Tibial nerve (tissue), 4 donors: ENCODE measurements at regions not wholly inside any gene's neighbourhood (a gene's known extent, or its start where the extent isn't known, plus 50 kb on each side); places are given as distances from the start of the nearest gene placed in this dataset.

Experiments used
- DNase-seq, 2 donors: peaks; one replicate each; pipeline ENCODE4 v3.0.0-alpha.2; 2019; ENCODE audit warnings: low spot score in 2 of 2
- H3K27ac ChIP-seq, 4 donors: fragments of 200-600 bp; sonication (generic) in 3 of 4; one replicate each; pipeline ENCODE4 v1.5.1; 2017 to 2019; ENCODE audit warnings: mild to moderate bottlenecking in 1 of 4
- H3K27me3 ChIP-seq, 2 donors: fragments of 200-600 bp; sonication (generic) in 1 of 2; one replicate each; pipeline versions ENCODE4 v1.5.1 to v1.6.0; 2017 to 2019
- H3K36me3 ChIP-seq, 3 donors: fragments of 200-600 bp; sonication (generic); one replicate each; pipeline ENCODE4 v1.5.1; 2018 to 2019
- H3K4me1 ChIP-seq, 4 donors: fragments of 200-600 bp; sonication (generic) in 3 of 4; one replicate each; pipeline ENCODE4 v1.5.1; 2017 to 2019
- H3K4me3 ChIP-seq, 4 donors: fragments of 200-600 bp; sonication (generic) in 3 of 4; one replicate each; pipeline ENCODE4 v1.5.1; 2017 to 2019; ENCODE audit warnings: mild to moderate bottlenecking in 1 of 4, moderate library complexity in 1 of 4
- H3K9me3 ChIP-seq, 4 donors: fragments of 200-600 bp; sonication (generic) in 3 of 4; one replicate each; pipeline ENCODE4 v1.5.1; 2017 to 2019
- EP300 ChIP-seq, 2 donors: sonication (generic); formaldehyde crosslinking; IDR thresholded peaks; one replicate each; pipeline ENCODE4 v1.6.1; 2017; ENCODE audit warnings: antibody characterized with exemption in 2 of 2, mild to moderate bottlenecking in 1 of 2
- POLR2A ChIP-seq, 2 donors: fragments of 450-650 bp; IDR thresholded peaks; one replicate each; pipeline ENCODE4 v1.6.1; 2017; ENCODE audit warnings: antibody characterized with exemption in 2 of 2, mild to moderate bottlenecking in 2 of 2, moderate library complexity in 2 of 2
- WGBS, 2 donors: methylation state at CpG; one replicate each; pipeline ENCODE4 v1.1.5; 2018; 5-methylcytosine and 5-hydroxymethylcytosine counted together
- TF ChIP-seq, protein P1 (sequence below), 5 experiments: fragments of 200-600 bp in 3 of 5; fragments of 450-650 bp in 2 of 5; sonication (generic) in 3 of 5; IDR thresholded peaks; one replicate each; pipeline ENCODE4 v1.5.1; 2016 to 2019; ENCODE audit warnings: antibody characterized with exemption in 5 of 5, mild to moderate bottlenecking in 3 of 5, moderate library complexity in 2 of 5

DNA sequence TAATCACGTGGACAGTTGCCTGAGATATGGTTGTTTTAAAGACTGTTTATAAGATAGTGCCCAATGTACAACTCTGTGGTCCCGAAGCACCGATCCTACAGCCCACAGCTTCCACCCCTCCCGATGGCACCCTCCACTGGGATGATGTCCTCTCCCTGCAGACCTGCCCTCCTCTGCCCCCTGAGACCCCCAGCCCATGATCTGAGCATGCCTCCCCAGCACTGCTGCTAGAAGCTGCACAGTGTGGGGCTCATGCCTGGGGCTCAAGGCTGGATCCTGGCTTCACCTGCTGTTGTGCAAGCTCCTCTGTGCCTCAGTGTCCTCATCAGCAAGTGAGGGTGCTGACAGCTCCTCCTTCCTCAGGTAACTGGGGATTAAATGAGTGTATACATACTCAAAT lies 254.7 kb upstream of the MKI67 start:
- no peaks in the 10 kb centered on the region for H3K36me3 ChIP-seq
- TF ChIP-seq, protein P1, sequence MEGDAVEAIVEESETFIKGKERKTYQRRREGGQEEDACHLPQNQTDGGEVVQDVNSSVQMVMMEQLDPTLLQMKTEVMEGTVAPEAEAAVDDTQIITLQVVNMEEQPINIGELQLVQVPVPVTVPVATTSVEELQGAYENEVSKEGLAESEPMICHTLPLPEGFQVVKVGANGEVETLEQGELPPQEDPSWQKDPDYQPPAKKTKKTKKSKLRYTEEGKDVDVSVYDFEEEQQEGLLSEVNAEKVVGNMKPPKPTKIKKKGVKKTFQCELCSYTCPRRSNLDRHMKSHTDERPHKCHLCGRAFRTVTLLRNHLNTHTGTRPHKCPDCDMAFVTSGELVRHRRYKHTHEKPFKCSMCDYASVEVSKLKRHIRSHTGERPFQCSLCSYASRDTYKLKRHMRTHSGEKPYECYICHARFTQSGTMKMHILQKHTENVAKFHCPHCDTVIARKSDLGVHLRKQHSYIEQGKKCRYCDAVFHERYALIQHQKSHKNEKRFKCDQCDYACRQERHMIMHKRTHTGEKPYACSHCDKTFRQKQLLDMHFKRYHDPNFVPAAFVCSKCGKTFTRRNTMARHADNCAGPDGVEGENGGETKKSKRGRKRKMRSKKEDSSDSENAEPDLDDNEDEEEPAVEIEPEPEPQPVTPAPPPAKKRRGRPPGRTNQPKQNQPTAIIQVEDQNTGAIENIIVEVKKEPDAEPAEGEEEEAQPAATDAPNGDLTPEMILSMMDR (IDR thresholded peaks at IDR 0.05): no peak
- no peaks in the 10 kb centered on the region for H3K4me1 ChIP-seq
- no peak for DNase-seq
- H3K9me3 ChIP-seq: no peaks in the 10 kb centered on the region
- WGBS, 2 donors: 75 to 82% methylated on average over 4 of the region's 4 CpGs
- H3K27ac ChIP-seq: no peak overlapping the region
- H3K27me3 ChIP-seq: no peaks in the 10 kb centered on the region
- no peak overlapping the region for H3K4me3 ChIP-seq

DNA sequence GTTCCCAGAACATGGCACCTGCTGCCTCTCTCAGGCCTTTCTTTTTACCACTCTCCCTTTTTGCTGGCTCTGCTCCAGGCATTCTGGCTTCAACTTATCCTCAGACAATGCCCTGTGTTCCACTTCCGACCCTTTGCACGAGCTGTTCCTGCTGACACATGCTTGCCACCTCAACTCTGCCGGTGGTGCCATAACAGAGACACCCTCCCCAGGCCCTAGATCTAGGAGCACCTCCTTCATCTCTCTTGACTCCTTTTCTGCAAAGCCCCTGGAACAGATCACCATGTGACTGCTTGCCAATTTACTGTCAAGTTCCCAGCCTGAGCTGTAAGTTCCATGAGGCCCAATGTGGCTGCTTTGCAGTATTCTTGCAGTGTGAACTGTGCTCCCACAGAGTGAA lies 256.0 kb upstream of the MKI67 start:
- Histone ChIP-seq H3K4me1 (no peaks in the 10 kb centered on the region), H3K27me3 (no peaks in the 10 kb centered on the region), H3K36me3 (no peaks in the 10 kb centered on the region), H3K4me3 (no peak overlapping the region), H3K27ac (no peak overlapping the region), H3K9me3 (no peaks in the 10 kb centered on the region)
- WGBS, 2 donors: 60 to 70% methylated on average over 3 of the region's 3 CpGs
- DNase-seq: no peak
- TF ChIP-seq, protein P1 (IDR thresholded peaks at IDR 0.05): no peak
- TF ChIP-seq EP300 (IDR thresholded peaks at IDR 0.05) (no peak), POLR2A (IDR thresholded peaks at IDR 0.05) (no peak)

DNA sequence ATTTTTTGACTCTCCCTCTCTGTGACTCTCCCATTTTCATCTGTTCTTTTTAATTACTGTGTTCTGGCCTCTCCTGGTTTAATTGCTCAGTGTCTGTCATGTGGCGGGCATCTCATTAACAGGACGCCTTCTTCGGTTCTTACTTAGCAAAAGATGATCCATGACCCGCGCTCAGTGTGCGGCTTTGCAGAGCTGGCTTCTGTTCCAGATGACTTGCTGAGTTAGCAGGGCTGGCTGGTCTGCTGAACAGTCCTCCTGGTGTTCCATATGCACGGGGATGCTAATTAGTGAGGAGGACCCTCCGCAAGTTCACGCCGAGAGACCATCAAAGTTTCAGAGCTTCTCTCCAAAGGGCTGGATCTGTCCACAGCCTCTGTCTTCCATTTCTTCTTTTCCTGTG lies 258.6 kb upstream of the MKI67 start:
- H3K27me3 ChIP-seq: no peaks in the 10 kb centered on the region
- DNase-seq: no peak
- TF ChIP-seq, protein P1 (IDR thresholded peaks at IDR 0.05): no peak
- TF ChIP-seq EP300 (IDR thresholded peaks at IDR 0.05): no peak
- TF ChIP-seq POLR2A (IDR thresholded peaks at IDR 0.05): no peak
- H3K36me3 ChIP-seq: no peaks in the 10 kb centered on the region
- H3K27ac ChIP-seq: no peak overlapping the region
- no peaks in the 10 kb centered on the region for H3K4me1 ChIP-seq
- WGBS, 2 donors: 93 to 95% methylated on average over 10 of the region's 10 CpGs
- H3K4me3 ChIP-seq: no peak overlapping the region
- H3K9me3 ChIP-seq: no peaks in the 10 kb centered on the region

DNA sequence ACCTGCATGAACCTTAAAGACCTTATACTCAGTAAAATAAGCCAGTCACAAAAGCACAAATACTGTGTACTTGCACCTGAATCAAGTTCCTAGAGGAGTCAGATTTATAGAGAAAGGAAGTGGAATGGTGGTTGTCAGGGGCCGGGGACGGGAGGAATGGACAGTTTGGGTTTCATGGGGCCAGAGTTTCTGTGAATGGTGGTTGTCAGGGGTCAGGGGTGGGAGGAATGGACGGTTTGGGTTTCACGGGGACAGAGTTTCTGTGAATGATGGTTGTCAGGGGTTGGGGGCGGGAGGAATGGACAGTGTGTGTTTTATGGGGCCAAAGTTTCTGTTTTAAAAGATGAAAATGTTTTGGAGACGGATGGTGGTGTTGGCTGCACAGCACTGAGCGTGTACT lies 260.0 kb upstream of the MKI67 start:
- Histone ChIP-seq H3K36me3 (no peaks in the 10 kb centered on the region), H3K27ac (no peak overlapping the region), H3K4me1 (no peaks in the 10 kb centered on the region), H3K4me3 (no peak overlapping the region), H3K27me3 (no peaks in the 10 kb centered on the region), H3K9me3 (no peaks in the 10 kb centered on the region)
- TF ChIP-seq, protein P1 (IDR thresholded peaks at IDR 0.05): no peak
- no peak for TF ChIP-seq POLR2A (IDR thresholded peaks at IDR 0.05)
- TF ChIP-seq EP300 (IDR thresholded peaks at IDR 0.05): no peak
- DNase-seq: no peak
- 70 to 71% methylated on average over 7 of the region's 7 CpGs for WGBS, 2 donors

DNA sequence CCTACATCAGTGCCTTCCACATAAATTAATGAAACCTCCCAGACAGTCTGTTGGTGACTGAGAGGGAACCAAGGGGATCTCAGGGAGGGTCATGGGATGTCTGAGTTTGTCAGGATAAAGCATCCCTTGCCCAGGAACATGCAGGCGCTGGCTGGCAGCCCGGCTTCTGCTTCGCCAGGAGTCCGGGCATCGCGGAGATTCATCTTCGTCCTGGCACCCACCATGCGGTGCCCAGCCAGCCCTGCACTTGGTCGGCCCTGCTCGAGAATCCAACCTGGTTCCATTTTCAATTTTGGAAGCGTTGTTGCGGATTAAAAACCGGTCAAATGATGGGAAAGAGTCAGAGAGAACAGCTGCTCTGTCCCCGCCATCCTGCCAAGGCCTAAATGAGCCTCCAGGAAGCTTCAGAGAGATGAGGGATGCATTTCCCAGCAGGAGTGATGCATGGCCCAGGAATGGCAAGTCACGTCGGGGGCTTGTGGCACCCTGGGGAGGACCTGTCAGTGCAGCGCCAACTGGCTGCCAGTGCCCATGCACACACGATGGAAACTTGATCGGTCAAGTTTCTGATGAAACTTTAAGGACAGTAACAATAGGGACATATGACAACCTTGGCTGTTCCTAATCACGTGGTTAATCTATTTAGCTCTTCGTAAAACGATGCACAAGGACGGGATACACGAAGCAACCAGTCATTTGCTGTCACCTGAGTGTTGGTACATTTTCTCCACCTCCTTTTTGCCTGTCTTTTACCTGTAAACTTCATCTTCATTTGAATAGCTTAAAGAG lies 260.8 kb upstream of the MKI67 start:
- Histone ChIP-seq H3K4me1 (no peaks in the 10 kb centered on the region), H3K4me3 (no peak overlapping the region), H3K9me3 (no peaks in the 10 kb centered on the region), H3K27me3 (no peaks in the 10 kb centered on the region), H3K36me3 (no peaks in the 10 kb centered on the region), H3K27ac (no peak overlapping the region)
- DNase-seq: no peak
- TF ChIP-seq EP300 (IDR thresholded peaks at IDR 0.05): no peak
- TF ChIP-seq POLR2A (IDR thresholded peaks at IDR 0.05): no peak
- TF ChIP-seq, protein P1 (IDR thresholded peaks at IDR 0.05): no peak
- WGBS, 2 donors: 91 to 93% methylated on average over 24 of the region's 24 CpGs
